Fibroblast of gingiva (primary cell): ENCODE measurements at regions not wholly inside any gene's neighbourhood (a gene's known extent, or its start where the extent isn't known, plus 50 kb on each side); places are given as distances from the start of the nearest gene placed in this dataset.

Experiments
- DNase-seq: peaks from one replicate; pipeline ENCODE4 v3.0.0-alpha.2; 2011; ENCODE audit warnings: low read depth

DNA sequence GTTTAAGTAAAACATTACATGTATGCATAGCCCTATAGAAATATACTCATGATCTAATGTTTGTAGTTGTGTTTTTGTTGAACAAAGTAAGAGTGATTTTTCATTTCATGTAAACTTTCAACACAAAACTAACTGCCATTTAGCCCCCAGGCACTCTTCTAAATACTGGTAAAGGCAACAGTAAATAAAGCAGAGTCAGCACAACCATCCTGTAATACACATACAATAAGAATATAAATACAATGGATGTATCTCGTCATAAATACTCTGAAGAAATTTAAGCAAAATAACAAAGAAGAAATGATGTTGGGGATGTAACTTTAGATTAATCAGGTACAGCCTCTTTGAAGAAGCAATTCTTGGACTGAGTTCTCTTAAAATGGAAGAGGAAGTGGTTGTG lies 821.2 kb downstream of the ARAP2 start:
- no peak for DNase-seq

DNA sequence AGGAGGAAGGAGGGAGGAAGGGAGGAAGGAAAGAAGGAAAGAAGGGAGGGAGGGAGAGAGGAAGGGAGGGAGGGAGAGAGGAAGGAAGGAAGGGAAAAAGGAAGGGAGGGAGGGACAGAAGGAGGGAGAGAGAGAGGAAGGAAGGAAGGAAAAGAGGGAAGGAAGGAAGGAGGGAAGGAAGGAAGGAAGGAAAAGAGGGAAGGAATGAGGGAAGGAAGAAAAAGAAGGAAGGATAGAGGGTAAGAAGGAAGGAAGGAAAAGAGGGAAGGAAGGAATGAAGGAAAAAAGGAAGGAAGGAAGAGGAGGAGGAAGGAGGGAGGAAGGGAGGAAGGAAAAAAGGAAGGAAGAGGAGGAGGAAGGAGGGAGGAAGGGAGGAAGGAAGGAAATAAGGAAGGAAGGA lies 796.8 kb downstream of the ARAP2 start:
- DNase-seq = no peak

GRCh38 chr4:35459045-35459444 lies 785.3 kb downstream of the ARAP2 start:
- no peak for DNase-seq

DNA sequence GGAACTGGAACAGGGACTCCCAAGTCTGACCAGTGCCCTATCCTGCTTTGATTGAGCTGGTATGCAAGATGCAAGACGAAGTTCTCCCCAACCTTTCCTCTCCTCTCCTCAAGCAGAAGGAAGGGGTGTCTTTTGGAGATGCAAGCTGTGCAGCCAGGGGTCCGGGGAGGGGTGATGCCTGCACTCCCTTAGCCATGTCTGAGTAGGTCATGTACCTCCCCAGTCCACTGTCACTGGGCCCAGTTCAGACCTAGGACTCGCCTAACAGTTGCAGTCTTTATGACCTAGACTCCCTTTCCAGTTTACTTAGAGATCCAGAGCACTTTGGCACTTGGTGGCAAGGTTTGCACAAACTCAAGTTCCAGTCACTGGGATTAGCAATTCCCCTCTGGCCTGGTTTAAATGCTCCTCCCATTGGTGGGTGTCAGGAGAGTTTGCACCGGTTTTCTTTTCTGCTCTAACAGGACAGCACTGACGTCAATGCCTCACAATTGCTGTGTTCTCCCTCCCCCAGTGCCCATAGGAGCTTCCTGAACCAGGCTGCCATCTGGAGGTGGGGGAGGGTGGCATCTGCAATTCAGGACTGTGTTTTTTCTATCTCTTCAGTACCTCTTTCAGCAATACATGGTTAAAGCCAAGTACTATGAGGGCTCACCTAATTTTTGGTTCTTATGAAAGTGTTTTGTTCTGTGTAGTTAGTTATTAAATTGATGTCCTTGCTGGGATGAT lies 782.2 kb downstream of the ARAP2 start:
- DNase-seq = no peak

GRCh38 chr4:35463251-35463952 lies 780.9 kb downstream of the ARAP2 start:
- no peak for DNase-seq

GRCh38 chr4:35464964-35465528 lies 779.3 kb downstream of the ARAP2 start:
- no peak for DNase-seq

- no peak for DNase-seq
Observed at GRCh38 chr4:35491093-35491492, 753.2 kb downstream of the ARAP2 start.

DNA sequence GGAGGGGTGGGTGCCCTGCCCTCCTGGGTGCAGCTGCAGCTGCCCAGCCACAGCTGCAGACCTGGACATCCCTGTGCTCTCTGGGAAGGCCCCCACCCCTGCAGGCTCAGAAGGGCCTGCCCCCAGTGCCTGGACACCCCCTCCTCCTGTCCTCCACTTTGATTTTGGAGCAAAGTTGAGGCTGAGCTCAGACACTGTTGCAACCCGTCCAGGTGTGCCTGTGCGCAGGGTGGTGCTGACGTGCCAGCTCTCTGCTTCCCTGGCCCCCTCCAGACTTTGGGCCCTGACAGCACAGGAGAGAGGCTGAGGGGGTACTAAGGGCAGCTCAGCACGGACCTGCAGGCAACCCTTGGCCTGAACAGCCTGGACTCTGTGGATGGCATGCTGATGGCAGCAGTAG lies 750.3 kb downstream of the ARAP2 start:
- DNase-seq = no peak

DNA sequence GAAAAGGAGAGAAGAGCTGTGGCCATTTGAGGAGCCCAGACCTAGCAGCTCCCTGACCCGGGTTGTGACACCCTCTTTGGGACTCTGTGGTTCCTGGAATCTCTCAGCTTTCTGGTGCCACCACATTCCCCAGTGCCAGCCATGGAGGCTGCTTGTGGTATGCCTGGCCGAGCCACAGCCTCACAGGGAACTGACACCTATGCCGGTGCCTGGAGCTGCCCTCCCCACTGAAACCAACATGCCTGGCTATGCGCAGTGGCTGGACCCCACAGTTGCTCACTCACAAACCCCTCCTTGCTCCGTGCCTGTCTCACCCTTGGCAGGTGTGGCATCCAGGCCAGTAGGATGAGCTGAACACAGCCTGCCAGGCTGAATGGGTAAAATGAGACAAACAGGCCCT lies 749.4 kb downstream of the ARAP2 start:
- DNase-seq = no peak

DNA sequence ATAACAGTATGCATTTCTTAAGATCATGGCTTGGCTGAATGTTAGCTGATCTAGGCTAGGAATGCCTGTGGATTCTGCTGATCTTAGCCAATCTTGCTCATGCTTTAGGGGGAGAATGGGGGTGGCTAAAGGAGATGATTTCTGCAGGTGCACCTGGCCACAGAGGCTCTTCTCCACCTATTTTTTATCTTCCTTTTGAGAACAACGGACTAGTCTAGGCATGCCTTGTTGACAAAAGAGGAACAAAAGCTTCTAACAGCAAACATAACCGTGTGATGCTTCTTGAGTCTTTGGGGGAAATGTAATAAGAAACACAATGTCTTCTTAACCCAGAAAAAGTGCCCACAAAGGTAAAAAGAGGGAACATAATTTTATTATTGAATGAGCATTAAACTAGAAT lies 743.5 kb downstream of the ARAP2 start:
- no peak for DNase-seq

- DNase-seq = no peak
Observed at GRCh38 chr4:35503435-35503834, 740.9 kb downstream of the ARAP2 start.

DNA sequence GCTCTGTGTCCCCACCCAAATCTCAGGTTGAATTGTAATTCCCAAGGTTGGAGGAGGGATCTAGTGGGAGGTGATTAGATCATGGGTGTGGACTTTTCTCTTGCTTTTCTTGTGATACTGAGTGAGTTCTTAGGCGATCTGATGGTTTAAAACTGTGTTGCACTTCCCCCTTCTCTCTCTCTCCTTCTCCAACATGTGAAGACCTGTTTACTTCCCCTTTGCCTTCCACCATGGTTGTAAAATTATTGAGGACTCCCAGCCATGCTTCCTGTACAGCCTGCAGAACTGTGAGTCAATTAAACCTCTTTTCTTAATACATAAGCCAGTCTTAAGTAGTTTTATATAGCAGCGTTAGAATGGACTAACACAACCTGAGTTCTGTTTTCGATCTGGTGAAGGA lies 738.2 kb downstream of the ARAP2 start:
- DNase-seq = no peak

DNA sequence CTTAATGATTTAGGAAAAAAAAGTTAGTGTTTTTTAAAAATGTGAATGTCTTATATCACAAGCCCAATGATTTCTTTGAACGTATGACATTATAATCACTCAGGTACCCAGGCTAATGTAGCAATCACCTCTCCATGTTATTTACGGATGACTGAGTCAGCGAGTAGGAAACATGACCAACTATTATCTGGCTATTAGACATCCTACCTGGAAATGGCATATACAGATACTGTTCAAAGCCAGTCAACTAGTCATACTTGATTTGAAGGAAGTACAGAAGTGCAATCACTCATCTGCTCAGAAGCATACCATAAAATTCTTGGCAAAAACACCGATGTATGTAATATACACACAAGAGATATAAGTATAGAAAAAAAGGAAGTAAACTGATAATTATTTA lies 732.5 kb downstream of the ARAP2 start:
- no peak for DNase-seq

DNA sequence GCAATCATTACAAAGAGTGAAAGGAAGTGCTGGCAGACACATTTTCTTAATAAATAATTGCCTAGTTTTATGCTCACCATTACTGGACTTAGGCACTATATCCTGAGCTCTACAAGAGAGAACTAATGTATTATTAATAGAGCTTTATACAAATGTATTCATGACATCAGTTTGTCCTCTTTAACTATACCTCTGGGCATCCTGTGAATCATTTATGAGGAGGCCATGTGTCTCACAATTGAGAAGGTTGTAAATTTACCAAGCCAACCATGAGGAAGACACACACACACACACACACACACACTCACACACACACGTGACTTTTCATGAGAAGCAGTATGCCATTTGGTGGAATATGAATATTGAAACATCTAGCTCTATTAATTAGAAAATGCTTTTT lies 728.2 kb downstream of the ARAP2 start:
- no peak for DNase-seq

GRCh38 chr4:35520059-35520458 lies 724.3 kb downstream of the ARAP2 start:
- no peak for DNase-seq

GRCh38 chr4:35521682-35522081 lies 722.6 kb downstream of the ARAP2 start:
- no peak for DNase-seq

DNA sequence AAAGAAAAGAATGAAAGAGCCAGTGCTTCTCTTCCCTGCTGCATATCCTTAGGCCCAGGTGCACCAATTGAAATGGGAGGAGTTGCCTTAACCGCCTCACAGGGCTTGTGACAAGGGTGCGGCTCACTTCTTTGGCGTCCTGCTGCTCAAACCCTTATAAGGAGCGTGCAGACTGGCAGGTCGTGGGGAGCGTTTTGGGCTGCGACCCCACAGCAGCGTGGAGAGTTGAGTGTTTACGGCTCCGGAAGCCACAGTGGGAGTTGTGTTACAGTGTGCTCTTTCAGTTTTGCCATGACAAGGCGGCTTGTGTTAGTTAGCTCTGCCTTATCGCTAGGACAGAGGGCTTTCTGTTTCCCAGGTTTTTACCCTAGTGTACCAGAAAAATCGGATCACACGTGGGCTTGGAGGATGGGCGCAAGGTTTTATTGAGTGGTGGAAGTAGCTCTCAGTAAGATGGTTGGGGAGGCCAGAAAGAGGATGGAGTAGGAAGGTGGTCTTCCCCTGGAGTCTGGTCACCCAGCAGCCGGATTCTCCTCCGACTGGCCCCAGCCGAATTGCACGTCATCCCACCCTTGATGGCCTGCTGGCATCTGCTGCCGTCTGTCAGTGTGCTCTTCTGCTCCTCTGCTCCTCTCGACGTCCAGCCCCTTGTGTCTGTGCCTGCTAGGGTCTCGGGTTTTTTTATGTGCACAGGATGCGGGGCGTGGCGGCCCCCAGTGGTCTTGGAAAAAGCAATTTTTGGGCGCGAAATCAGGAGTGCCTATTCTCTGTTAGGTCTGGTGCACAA lies 718.9 kb downstream of the ARAP2 start:
- no peak for DNase-seq

GRCh38 chr4:35526456-35526855 lies 717.9 kb downstream of the ARAP2 start:
- DNase-seq = no peak

DNA sequence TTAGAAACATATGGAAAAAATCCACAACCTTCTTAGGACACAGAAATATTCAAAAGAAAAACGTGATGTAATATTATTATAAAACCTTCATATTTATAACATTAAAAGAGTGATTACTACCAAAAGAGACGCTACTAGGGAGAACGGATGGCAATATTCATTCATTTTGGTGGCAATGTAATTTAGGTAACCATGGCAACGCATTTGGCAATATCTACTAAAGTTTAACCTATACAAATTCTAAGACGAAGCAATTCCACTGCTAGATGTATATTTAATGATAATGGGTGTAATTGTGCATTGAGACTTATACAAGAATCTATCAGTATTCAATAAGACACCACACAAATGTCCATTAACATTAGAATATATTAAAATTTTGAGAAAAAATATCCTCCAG lies 709.4 kb downstream of the ARAP2 start:
- no peak for DNase-seq

DNA sequence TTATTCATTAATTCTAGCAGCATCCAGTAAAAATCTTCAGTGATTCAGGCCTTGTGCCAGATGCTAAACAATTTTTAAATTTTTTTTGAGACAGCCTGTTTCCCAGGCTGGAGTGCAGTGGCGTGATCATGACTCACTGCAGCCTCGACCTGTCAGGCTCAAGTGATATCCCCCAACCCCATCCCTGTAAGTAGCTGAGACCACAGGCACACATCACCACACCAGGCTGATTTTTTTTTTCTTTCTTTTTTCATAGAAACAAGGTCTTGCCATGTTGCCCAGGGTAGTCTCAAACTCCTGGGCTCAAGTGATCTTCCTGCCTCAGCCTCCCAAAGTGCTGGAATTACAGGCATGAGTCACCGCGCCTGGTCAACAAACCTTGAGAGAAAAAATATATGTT lies 705.5 kb downstream of the ARAP2 start:
- no peak for DNase-seq

GRCh38 chr4:35539404-35540055 lies 704.8 kb downstream of the ARAP2 start:
- no peak for DNase-seq
